Osteoblast (primary cell): ENCODE measurements at regions not wholly inside any gene's neighbourhood (a gene's known extent, or its start where the extent isn't known, plus 50 kb on each side); places are given as distances from the start of the nearest gene placed in this dataset.

Experiments
- DNase-seq: peaks from one replicate; pipeline ENCODE4 v3.0.0; 2011; ENCODE audit warnings: low spot score, mixed read lengths; ENCODE audit not compliant: insufficient read length; ENCODE audit errors: missing footprints
- H2AFZ ChIP-seq: 2 replicates; pipeline ENCODE4 v1.6.0; 2011; ENCODE audit warnings: mild to moderate bottlenecking, low read length
- H3K27ac ChIP-seq: 2 replicates; pipeline ENCODE4 v1.5.1; 2011; ENCODE audit warnings: mild to moderate bottlenecking, low read depth, low read length, moderate library complexity
- H3K27me3 ChIP-seq: 2 replicates; pipeline ENCODE4 v1.6.0; 2012; ENCODE audit warnings: mild to moderate bottlenecking, control low read depth, inconsistent platforms, low read length, moderate library complexity; ENCODE audit not compliant: insufficient read depth
- H3K36me3 ChIP-seq: 2 replicates; pipeline ENCODE4 v1.5.1; 2011; ENCODE audit warnings: mild to moderate bottlenecking, low read length, control low read depth, moderate library complexity; ENCODE audit not compliant: insufficient read depth
- H3K4me1 ChIP-seq: 2 replicates; pipeline ENCODE4 v1.5.1; 2011; ENCODE audit warnings: mild to moderate bottlenecking, low read length, control low read depth, moderate library complexity; ENCODE audit not compliant: insufficient read depth
- H3K4me2 ChIP-seq: 2 replicates; pipeline ENCODE4 v1.6.0; 2011; ENCODE audit warnings: mild to moderate bottlenecking, low read length; ENCODE audit not compliant: insufficient read depth
- H3K4me3 ChIP-seq: fragments of 200-600 bp; sonication (generic); 3 replicates; pipeline ENCODE4 v1.5.1; 2012; ENCODE audit warnings: mild to moderate bottlenecking, low read length, inconsistent platforms; ENCODE audit not compliant: insufficient read depth
- H3K79me2 ChIP-seq: 2 replicates; pipeline ENCODE4 v1.6.0; 2012; ENCODE audit warnings: mild to moderate bottlenecking, low read length, control low read depth, inconsistent platforms; ENCODE audit not compliant: insufficient read depth
- H3K9me3 ChIP-seq: 2 replicates; pipeline ENCODE4 v1.5.1; 2011; ENCODE audit warnings: low read depth, low read length, control low read depth
- H4K20me1 ChIP-seq: 2 replicates; pipeline ENCODE4 v1.6.0; 2012; ENCODE audit warnings: mild to moderate bottlenecking, low read length, control low read depth; ENCODE audit not compliant: insufficient read depth
- TF ChIP-seq, protein P1 (sequence below): IDR thresholded peaks from 2 replicates; pipeline ENCODE4 v1.5.1; 2011; ENCODE audit warnings: mild to moderate bottlenecking, low read depth, low read length, moderate library complexity; ENCODE audit errors: extremely low read depth

DNA sequence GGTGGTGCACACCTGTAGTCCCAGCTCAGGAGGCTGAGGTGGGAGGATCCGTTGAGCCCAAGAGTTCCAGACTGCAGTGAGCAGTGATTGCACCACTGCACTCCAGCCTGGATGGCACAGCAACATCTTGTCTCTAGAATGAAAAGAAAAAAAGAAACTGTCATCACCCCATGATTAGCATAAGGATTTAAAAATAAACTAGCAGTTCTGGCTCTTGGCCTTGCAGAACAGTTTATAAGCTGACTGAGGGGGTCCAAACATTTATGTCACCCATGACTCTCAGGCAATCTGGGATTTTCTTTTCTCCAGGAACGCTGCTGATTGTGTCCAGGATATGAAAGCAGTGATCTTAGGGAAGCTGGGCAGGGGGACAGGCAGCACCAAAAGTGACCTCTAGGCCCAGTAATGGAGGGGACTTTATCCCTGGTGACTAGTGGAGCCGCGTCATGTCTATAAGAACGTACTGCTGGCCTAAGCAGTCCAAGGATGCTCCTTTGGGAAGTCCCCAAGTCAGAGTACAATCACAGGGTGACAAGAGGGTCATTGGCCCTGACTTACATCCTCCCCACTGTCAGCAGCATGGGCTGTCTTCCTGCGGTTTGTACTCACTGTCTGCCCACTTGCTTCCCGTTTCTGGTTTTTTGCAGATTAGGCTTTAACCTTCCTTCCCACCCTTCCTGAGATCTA is 177.4 kb downstream of the ARHGAP12 start:
- Histone ChIP-seq H3K4me3 (no peak overlapping the region), H3K36me3 (no peaks in the 10 kb centered on the region), H3K9me3 (no peaks in the 10 kb centered on the region), H3K79me2 (no peaks in the 10 kb centered on the region), H4K20me1 (no peaks in the 10 kb centered on the region), H3K4me2 (no peak overlapping the region), H3K4me1 (peaks cover 15% of the 10 kb centered on the region), H3K27ac (no peak overlapping the region), H2AFZ (no peak overlapping the region), H3K27me3 (no peaks in the 10 kb centered on the region)
- TF ChIP-seq, protein P1, sequence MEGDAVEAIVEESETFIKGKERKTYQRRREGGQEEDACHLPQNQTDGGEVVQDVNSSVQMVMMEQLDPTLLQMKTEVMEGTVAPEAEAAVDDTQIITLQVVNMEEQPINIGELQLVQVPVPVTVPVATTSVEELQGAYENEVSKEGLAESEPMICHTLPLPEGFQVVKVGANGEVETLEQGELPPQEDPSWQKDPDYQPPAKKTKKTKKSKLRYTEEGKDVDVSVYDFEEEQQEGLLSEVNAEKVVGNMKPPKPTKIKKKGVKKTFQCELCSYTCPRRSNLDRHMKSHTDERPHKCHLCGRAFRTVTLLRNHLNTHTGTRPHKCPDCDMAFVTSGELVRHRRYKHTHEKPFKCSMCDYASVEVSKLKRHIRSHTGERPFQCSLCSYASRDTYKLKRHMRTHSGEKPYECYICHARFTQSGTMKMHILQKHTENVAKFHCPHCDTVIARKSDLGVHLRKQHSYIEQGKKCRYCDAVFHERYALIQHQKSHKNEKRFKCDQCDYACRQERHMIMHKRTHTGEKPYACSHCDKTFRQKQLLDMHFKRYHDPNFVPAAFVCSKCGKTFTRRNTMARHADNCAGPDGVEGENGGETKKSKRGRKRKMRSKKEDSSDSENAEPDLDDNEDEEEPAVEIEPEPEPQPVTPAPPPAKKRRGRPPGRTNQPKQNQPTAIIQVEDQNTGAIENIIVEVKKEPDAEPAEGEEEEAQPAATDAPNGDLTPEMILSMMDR = no peak
- no peak for DNase-seq

DNA sequence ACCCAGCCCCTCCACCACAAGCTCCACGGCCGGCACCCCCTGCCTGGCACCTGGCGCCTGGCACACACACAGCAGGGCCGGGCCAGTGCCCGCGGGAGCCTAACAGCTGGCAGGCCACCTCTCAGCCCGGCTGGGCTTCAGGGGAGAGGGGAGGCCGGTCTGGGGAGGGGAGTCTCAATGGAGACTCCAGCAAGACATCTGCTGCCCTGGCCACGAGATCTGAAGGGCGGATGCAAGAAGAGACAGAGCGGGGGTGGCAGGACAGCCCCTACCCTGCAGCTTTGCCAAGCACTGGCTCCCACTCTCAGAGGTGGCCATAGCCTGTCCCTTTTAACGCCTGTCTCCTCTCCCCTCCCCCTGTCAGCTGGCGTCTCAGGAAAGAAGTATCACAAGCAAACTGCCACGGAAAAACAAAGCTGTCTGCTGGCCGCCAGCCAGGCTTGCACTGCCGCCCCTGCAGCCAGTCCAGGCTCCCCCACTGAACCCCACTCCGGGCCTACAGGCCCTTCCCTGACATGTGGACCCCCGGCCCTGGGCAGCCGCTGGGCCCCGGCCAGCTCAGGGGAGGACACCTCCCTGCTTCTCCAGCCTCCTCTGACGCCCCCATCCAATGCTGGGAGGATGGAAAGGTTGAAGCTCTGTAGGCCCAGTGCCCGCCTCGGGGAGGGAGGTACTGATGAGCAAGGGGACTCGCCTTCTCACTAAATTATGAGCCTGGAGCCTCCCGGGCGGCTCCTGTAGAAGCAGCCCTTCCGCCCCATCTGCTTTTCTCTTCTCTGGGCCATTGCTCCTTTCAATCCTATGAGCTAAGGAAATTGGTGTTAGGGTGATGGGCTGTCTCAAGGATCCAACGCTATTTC is 178.4 kb downstream of the ARHGAP12 start:
- no peak overlapping the region for H3K27ac ChIP-seq
- no peak overlapping the region for H3K4me2 ChIP-seq
- H3K36me3 ChIP-seq = no peaks in the 10 kb centered on the region
- TF ChIP-seq, protein P1 = no peak
- no peaks in the 10 kb centered on the region for H3K27me3 ChIP-seq
- no peaks in the 10 kb centered on the region for H4K20me1 ChIP-seq
- peak; percentile 71 for DNase-seq
- no peaks in the 10 kb centered on the region for H3K79me2 ChIP-seq
- H2AFZ ChIP-seq = peak overlapping the region; percentile 35
- H3K4me3 ChIP-seq = no peak overlapping the region
- peaks cover 21% of the 10 kb centered on the region for H3K4me1 ChIP-seq
- no peaks in the 10 kb centered on the region for H3K9me3 ChIP-seq

DNA sequence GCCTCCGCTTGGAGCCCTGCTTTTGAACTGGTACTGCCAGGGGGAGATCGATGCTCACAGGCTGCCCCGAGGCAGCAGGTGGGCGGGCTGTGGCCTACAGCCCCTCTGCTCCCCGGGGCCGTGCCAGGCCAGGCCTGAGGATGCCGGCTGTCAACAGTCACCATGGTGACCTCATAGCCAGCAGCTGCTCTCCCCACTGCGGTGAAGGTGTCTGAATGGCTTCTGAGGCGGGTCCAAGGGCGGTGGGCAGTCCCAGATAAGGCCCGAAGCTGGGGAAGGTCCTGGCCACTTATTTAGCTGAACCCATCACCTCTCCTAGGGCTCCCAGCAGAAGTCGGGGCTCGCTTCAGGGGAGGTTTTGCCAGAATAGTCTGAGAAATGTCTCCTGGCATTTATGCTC is 179.3 kb downstream of the ARHGAP12 start:
- Histone ChIP-seq H3K4me2 (no peak overlapping the region), H2AFZ (no peak overlapping the region), H3K4me3 (no peak overlapping the region), H3K36me3 (no peaks in the 10 kb centered on the region), H4K20me1 (no peaks in the 10 kb centered on the region), H3K9me3 (no peaks in the 10 kb centered on the region), H3K79me2 (no peaks in the 10 kb centered on the region), H3K27me3 (no peaks in the 10 kb centered on the region), H3K27ac (no peak overlapping the region), H3K4me1 (peaks cover 17% of the 10 kb centered on the region)
- peak; percentile 69 for DNase-seq
- TF ChIP-seq, protein P1 = no peak
